Dedifferentiated amniotic fluid mesenchymal stem cell (primary cell): ENCODE measurements at regions not wholly inside any gene's neighbourhood (a gene's known extent, or its start where the extent isn't known, plus 50 kb on each side); places are given as distances from the start of the nearest gene placed in this dataset.

Experiments
- DNase-seq: peaks from one replicate; pipeline ENCODE4 v3.0.0-alpha.2; 2016; ENCODE audit errors: extremely low spot score

- DNase-seq, result no peak
Measured at GRCh38 chr1:221813887-221814286, 72.0 kb upstream of the DUSP10 start.

- DNase-seq, result no peak
Measured at GRCh38 chr1:221812905-221813597, 71.2 kb upstream of the DUSP10 start.

GRCh38 chr1:221812088-221812752 is 70.3 kb upstream of the DUSP10 start:
- DNase-seq, result no peak

GRCh38 chr1:221810406-221810805 is 68.5 kb upstream of the DUSP10 start:
- DNase-seq, result peak; percentile 55

- no peak for DNase-seq
Measured at GRCh38 chr1:221809091-221810029, 67.5 kb upstream of the DUSP10 start.

- no peak for DNase-seq
Measured at GRCh38 chr1:221806984-221807383, 65.1 kb upstream of the DUSP10 start.

- no peak for DNase-seq
Measured at GRCh38 chr1:221806236-221806635, 64.3 kb upstream of the DUSP10 start.

- no peak for DNase-seq
Measured at GRCh38 chr1:221805121-221805520, 63.2 kb upstream of the DUSP10 start.

GRCh38 chr1:221804303-221804702 is 62.4 kb upstream of the DUSP10 start:
- no peak for DNase-seq

- DNase-seq, result no peak
Measured at GRCh38 chr1:221801773-221802516, 60.1 kb upstream of the DUSP10 start.

GRCh38 chr1:221801251-221801661 is 59.4 kb upstream of the DUSP10 start:
- DNase-seq, result no peak

GRCh38 chr1:221800831-221801230 is 58.9 kb upstream of the DUSP10 start:
- no peak for DNase-seq

- DNase-seq, result no peak
Measured at GRCh38 chr1:221797506-221797905, 55.6 kb upstream of the DUSP10 start.

GRCh38 chr1:221796700-221797099 is 54.8 kb upstream of the DUSP10 start:
- DNase-seq, result no peak

GRCh38 chr1:221795380-221795779 is 53.5 kb upstream of the DUSP10 start:
- no peak for DNase-seq

- DNase-seq, result no peak
Measured at GRCh38 chr1:221794935-221795334, 53.0 kb upstream of the DUSP10 start.

GRCh38 chr1:221794079-221794670 is 52.3 kb upstream of the DUSP10 start:
- DNase-seq, result no peak

- DNase-seq, result no peak
Measured at GRCh38 chr1:221793439-221794078, 51.7 kb upstream of the DUSP10 start.

GRCh38 chr1:221791846-221792245 is 50.0 kb upstream of the DUSP10 start:
- no peak for DNase-seq
